Peyer's patch (tissue), 4 donors: ENCODE measurements at regions not wholly inside any gene's neighbourhood (a gene's known extent, or its start where the extent isn't known, plus 50 kb on each side); places are given as distances from the start of the nearest gene placed in this dataset.

Experiments
- POLR2A ChIP-seq, 2 donors: fragments of 450-650 bp; IDR thresholded peaks; one replicate each; pipeline ENCODE4 v1.5.1; 2017; ENCODE audit warnings: antibody characterized with exemption in 2 of 2, mild to moderate bottlenecking in 2 of 2, moderate library complexity in 2 of 2
- TF ChIP-seq, protein P1 (sequence below), 6 experiments: fragments of 450-650 bp in 4 of 6; fragments of 200-600 bp in 2 of 6; sonication (generic) in 1 of 6; IDR thresholded peaks; one replicate each; pipeline ENCODE4 v1.5.1; 2017 to 2019; ENCODE audit warnings: antibody characterized with exemption in 6 of 6, mild to moderate bottlenecking in 3 of 6, moderate library complexity in 1 of 6

DNA sequence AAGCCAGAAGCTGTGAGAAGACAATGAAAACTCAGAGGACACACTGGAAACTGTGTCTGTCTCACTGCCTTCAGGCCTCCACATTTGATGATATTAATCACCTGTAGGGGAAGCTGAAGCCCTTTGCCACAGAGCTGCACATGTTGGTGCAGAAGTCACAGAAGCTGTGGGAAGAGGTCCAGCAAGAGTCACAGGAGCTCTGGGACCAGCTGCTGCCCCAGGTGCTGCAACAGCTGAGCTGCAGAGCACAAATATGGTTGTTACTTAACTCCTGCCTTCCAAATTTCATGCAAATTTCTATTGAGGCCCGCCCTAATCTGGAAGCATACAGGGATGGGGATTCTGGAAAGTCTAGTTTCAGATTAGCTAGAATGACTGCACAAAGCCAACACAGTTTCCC is 169.3 kb downstream of the OGFRL1 start:
- TF ChIP-seq, protein P1, sequence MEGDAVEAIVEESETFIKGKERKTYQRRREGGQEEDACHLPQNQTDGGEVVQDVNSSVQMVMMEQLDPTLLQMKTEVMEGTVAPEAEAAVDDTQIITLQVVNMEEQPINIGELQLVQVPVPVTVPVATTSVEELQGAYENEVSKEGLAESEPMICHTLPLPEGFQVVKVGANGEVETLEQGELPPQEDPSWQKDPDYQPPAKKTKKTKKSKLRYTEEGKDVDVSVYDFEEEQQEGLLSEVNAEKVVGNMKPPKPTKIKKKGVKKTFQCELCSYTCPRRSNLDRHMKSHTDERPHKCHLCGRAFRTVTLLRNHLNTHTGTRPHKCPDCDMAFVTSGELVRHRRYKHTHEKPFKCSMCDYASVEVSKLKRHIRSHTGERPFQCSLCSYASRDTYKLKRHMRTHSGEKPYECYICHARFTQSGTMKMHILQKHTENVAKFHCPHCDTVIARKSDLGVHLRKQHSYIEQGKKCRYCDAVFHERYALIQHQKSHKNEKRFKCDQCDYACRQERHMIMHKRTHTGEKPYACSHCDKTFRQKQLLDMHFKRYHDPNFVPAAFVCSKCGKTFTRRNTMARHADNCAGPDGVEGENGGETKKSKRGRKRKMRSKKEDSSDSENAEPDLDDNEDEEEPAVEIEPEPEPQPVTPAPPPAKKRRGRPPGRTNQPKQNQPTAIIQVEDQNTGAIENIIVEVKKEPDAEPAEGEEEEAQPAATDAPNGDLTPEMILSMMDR (IDR thresholded peaks at IDR 0.05), result no peak
- TF ChIP-seq POLR2A (IDR thresholded peaks at IDR 0.05), result no peak
